ENCODE measurements at regions not wholly inside any gene's neighbourhood (a gene's known extent, or its start where the extent isn't known, plus 50 kb on each side); places are given as distances from the start of the nearest gene placed in this dataset.

DNA sequence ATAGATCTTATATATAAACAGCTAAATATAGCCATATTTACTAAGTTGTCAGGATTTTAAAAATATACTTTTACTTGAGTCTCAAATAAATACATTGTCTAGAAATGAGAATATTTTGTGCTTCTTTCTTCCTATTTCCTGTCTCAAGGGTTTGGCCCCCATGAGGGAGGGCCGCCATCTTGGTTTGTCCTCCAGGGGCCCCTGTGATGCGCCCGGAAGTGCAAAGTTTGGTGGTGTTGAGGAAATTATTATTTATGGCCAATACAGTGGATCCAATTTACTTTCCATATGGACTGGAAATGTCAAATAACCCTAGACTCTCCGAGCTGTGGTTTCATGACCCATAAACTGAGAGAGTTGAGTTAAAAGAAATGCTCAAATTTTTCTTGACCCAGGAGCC lies 104.7 kb upstream of the OTOS start:
- TF ChIP-seq POLR2A (IDR thresholded peaks at IDR 0.05; ENCODE audit: low read depth, low read length) (no peak), POLR2AphosphoS5 (IDR thresholded peaks at IDR 0.05; ENCODE audit: low read depth, low read length) (no peak)
